ENCODE measurements at regions not wholly inside any gene's neighbourhood (a gene's known extent, or its start where the extent isn't known, plus 50 kb on each side); places are given as distances from the start of the nearest gene placed in this dataset.

DNA sequence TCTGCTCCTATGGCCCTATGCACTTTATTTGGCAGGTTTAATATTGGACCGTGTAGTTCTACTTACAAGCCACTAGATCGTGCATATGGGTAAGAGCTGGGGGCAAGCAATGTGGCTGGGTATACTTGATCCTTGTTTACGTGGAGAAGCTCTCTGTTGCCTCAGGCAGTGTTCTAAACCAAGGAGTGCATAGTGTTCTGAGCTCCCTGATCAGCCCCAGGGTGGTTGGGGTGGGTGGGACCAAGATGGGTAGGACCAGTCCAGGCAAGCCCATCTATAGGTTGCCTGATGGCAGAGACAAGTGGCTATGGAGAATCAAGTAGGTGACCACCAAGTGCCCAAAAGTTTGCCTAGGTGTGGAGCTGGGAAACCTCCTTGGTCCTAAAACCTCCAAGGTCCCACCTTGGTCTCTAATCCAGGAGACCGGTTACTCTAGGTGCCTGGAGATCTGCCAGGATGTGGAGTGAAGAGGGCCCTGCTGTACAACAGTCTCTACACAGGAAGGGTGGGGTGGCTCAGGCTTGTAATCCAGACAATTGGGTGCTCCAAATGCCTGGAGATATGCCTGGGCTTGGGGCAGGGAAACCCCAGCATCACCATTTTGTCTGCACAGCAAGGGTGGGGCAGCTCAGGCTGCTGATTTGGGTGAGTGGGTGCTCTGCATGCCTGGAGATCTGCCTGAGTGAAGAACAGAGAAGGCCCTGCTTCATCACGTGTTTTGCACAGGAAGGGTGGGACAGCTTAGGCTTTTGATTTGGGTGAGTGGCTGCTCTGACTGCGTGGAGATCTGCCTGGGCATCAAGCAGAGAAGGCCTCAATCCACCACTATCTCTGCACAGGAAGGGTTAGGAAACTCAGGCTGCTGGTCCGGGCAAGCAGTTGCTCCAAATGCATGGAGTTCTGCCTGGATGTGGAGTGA lies 659.8 kb downstream of the TLE4 start:
- no peak for DNase-seq (ENCODE audit: extremely low read depth in 1 of 4, low spot score in 3 of 4)
- ChIA-PET CTCF (ENCODE audit: low intra/inter-chr PET ratio) (no interaction called here), POLR2A (no interaction called here)
- Histone ChIP-seq H3K27ac (ENCODE audit: extremely low read depth, low read depth, low read length) (no peak overlapping the region), H4K20me1 (replicated peaks; ENCODE audit: control insufficient read depth, insufficient read depth, low read length) (no peaks in the 10 kb centered on the region), H3K27me3 (ENCODE audit: control insufficient read depth in 2 of 2, insufficient read depth in 2 of 2, low read length in 2 of 2) (no peaks in the 10 kb centered on the region), H3K9me1 (ENCODE audit: control insufficient read depth, insufficient read depth, low read length) (no peaks in the 10 kb centered on the region), H3K4me3 (no peak overlapping the region), H3K9me3 (replicated peaks; ENCODE audit: control insufficient read depth, insufficient read depth, low read depth, low read length) (no peaks in the 10 kb centered on the region), H2AFZ (ENCODE audit: low read depth, low read length) (no peak overlapping the region), H3K36me3 (ENCODE audit: control insufficient read depth, insufficient read depth, low read length) (no peaks in the 10 kb centered on the region), H3K4me2 (ENCODE audit: insufficient read depth, low read length) (no peak overlapping the region), H3K9ac (ENCODE audit: insufficient read depth in 1 of 2, low read depth in 2 of 2, low read length in 2 of 2) (no peak overlapping the region), H3K79me2 (ENCODE audit: control insufficient read depth, insufficient read depth, low read length) (no peaks in the 10 kb centered on the region), H3K4me1 (replicated peaks in 1 of 2; ENCODE audit: control insufficient read depth in 2 of 2, insufficient read depth in 2 of 2, low read length in 2 of 2) (no peaks in the 10 kb centered on the region)
- FAIRE-seq = no peak
- no peak for ATAC-seq
- intact Hi-C loops (cut with micrococcal nuclease) = no loop called here
- in situ Hi-C loops (cut with MboI) = no loop called here
- BruUV-seq (replicated peaks) = no TSS peak
- TF ChIP-seq, protein P1, sequence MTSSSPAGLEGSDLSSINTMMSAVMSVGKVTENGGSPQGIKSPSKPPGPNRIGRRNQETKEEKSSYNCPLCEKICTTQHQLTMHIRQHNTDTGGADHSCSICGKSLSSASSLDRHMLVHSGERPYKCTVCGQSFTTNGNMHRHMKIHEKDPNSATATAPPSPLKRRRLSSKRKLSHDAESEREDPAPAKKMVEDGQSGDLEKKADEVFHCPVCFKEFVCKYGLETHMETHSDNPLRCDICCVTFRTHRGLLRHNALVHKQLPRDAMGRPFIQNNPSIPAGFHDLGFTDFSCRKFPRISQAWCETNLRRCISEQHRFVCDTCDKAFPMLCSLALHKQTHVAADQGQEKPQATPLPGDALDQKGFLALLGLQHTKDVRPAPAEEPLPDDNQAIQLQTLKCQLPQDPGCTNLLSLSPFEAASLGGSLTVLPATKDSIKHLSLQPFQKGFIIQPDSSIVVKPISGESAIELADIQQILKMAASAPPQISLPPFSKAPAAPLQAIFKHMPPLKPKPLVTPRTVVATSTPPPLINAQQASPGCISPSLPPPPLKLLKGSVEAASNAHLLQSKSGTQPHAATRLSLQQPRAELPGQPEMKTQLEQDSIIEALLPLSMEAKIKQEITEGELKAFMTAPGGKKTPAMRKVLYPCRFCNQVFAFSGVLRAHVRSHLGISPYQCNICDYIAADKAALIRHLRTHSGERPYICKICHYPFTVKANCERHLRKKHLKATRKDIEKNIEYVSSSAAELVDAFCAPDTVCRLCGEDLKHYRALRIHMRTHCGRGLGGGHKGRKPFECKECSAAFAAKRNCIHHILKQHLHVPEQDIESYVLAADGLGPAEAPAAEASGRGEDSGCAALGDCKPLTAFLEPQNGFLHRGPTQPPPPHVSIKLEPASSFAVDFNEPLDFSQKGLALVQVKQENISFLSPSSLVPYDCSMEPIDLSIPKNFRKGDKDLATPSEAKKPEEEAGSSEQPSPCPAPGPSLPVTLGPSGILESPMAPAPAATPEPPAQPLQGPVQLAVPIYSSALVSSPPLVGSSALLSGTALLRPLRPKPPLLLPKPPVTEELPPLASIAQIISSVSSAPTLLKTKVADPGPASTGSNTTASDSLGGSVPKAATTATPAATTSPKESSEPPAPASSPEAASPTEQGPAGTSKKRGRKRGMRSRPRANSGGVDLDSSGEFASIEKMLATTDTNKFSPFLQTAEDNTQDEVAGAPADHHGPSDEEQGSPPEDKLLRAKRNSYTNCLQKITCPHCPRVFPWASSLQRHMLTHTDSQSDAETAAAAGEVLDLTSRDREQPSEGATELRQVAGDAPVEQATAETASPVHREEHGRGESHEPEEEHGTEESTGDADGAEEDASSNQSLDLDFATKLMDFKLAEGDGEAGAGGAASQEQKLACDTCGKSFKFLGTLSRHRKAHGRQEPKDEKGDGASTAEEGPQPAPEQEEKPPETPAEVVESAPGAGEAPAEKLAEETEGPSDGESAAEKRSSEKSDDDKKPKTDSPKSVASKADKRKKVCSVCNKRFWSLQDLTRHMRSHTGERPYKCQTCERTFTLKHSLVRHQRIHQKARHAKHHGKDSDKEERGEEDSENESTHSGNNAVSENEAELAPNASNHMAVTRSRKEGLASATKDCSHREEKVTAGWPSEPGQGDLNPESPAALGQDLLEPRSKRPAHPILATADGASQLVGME (CRISPR knock-in tag; IDR thresholded peaks at IDR 0.05) = no peak
- TF ChIP-seq, protein P2, sequence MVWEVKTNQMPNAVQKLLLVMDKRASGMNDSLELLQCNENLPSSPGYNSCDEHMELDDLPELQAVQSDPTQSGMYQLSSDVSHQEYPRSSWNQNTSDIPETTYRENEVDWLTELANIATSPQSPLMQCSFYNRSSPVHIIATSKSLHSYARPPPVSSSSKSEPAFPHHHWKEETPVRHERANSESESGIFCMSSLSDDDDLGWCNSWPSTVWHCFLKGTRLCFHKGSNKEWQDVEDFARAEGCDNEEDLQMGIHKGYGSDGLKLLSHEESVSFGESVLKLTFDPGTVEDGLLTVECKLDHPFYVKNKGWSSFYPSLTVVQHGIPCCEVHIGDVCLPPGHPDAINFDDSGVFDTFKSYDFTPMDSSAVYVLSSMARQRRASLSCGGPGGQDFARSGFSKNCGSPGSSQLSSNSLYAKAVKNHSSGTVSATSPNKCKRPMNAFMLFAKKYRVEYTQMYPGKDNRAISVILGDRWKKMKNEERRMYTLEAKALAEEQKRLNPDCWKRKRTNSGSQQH (CRISPR knock-in tag; IDR thresholded peaks at IDR 0.05) = no peak
- TF ChIP-seq ELF2 (CRISPR knock-in tag; IDR thresholded peaks at IDR 0.05) (no peak), BRF1 (IDR thresholded peaks at IDR 0.05; ENCODE audit: borderline replicate concordance, extremely low read depth, insufficient read length) (no peak), BDP1 (IDR thresholded peaks at IDR 0.05; ENCODE audit: insufficient read depth, insufficient read length) (no peak), BACH1 (tag; IDR thresholded peaks at IDR 0.05) (no peak), IFI16 (CRISPR knock-in tag; IDR thresholded peaks at IDR 0.05) (no peak)
- 4% methylated on average over 6 of the region's 7 CpGs for WGBS (ENCODE audit: insufficient coverage, low coverage, missing lambda C conversion rate)
